HG02642 (cell line): ENCODE measurements at regions not wholly inside any gene's neighbourhood (a gene's known extent, or its start where the extent isn't known, plus 50 kb on each side); places are given as distances from the start of the nearest gene placed in this dataset.
"Not testable (repeated sequence)": the region's sequence is repeated elsewhere in the genome, so short reads cannot be mapped to it uniquely, and the experiment has no call there.

Experiments used
- ATAC-seq: cut with Tn5 transposase; IDR thresholded peaks from one replicate; pipeline ENCODE4 v1.9.1; 2021; ENCODE audit warnings: mild to moderate bottlenecking; ENCODE audit not compliant: unreplicated experiment, poor library complexity

DNA sequence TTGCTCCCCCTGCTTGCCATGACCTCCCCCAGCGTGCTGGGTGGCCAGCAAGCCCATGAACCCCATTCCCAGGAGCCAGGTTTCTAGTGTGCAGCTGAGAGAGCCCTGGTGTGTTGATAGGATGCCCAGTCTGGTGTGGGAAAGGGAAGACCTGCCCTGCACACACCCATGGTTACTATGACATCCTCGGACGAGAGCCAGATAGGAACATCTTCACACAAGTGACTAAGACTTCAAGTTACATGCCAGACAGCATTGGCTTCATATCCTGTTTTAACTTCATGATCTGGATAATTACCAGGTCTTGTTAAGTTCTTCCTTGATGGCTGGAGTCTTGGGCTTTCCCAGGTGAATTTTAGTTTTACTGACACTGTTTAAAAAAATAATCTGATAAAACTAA, 196.6 kb upstream of the EGLN3 start:
- ATAC-seq, result no peak

- not testable (repeated sequence) for ATAC-seq
These were observed 189.3 kb upstream of the EGLN3 start for GRCh38 chr14:34140127-34140526.

DNA sequence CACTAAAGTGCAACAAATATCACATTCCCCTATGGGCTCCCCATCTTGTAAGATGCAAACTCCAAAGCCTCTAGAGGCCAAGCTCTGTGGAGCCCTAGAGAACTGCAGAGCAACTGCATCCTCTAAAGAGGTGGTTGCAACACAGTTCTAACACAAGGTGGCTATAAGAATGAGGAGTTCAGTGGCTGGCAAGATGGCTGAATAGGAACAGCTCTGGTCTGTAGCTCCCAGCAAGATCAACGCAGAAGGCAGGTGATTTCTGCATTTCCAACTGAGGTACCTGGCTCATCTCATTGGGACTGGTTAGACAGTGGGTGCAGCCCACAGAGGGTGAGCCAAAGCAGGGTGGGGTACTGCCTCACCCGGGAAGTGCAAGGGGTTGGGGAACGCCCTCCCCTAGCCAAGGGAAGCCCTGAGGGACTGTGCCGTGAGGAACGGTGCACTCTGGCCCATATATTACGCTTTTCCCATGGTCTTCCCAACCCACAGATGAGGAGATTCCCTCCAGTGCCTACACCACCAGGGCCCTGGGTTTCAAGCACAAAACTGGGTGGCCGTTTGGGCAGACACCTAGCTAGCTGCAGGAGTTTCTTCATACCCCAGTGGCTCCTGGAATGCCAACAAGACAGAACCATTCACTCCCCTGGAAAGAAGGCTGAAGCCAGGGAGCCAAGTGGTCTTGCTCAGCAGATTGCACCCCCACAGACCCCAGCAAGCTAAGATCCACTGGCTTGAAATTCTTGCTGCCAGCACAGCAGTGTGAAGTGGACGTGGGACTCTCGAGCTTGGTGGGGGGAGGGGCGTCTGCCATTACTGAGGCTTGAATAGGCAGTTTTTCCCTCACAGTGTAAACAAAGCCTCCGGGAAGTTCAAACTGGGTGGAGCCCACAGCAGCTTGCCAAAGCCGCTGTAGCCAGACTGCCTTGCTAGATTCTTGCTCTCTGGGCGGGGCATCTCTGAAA, 188.6 kb upstream of the EGLN3 start:
- not testable (repeated sequence) for ATAC-seq

GRCh38 chr14:34138175-34138574, 187.3 kb upstream of the EGLN3 start:
- ATAC-seq, result no peak

DNA sequence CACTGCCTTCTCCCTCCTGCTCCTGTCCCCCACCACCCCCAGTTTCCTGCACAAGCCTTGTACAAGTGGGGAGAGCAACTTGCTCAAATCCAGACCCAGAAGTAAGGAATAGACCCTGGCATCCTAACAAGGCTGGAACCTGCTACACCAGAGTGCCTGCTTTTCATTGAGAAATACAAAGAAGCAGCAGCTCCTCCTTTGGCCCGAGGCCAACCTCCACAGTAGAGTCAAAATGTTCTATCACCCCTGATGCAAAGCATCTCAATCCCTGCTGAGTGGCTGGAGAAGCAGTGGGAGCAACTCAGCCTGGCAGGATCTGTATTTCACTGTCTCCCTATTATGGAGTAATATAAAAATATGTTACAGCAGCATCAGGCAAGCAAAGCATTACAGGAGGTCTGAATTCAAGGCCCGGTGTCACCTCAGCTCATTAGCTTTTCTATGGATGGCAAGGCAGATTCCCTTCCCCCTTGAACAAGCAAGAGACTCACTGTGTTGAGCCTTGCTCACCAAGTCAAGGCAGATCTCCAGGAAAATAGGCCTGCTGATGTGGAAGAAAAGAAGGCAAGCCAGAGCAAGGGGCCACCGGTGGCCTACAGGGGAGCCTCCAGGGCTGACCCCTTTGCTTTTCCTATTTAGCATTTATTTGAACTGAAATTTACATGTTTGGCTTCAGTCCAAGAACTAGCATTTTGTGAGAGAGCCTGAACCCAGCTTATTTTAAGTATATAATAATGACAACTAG, 186.3 kb upstream of the EGLN3 start:
- no peak for ATAC-seq

DNA sequence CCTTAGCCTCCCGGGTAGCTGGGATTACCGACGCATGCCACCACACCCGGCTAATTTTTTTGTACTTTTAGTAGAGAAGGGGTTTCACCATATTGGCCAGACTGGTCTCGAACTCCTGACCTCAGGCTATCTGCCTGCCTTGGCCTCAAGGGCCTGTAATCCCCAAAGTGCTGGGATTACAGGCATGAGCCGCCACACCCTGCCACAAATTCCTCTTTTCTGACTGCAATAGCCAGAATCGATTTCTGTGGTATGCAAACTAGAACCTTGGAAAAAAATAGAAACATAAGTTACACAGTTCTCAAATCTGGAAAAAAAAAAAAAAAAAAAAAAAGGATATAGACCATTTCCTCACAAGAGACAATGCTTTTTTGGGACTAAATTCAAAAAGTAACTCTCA, 184.6 kb upstream of the EGLN3 start:
- ATAC-seq, result no peak

DNA sequence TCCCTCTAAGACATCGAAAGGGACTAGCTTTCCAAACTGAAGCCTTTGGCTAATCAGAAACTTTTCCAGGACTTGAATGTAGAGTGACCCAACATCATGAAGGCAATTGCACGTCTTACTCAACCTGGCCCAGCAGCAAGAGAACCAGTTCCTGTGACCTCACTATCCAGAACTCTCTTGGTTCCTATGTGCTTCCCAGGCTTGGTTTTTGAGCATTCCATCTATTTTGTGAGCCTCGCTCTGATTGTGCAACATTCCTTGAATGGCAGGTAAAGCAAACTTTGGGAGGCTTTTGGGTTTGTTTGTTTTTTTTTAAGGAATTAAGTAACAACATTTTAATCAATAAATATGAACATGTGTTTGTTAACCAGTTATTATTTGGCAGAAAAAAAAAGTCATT, 183.6 kb upstream of the EGLN3 start:
- ATAC-seq, result no peak

- ATAC-seq, result no peak
These were observed 179.2 kb upstream of the EGLN3 start for GRCh38 chr14:34129927-34130552.

GRCh38 chr14:34128665-34129064, 177.8 kb upstream of the EGLN3 start:
- ATAC-seq, result no peak

GRCh38 chr14:34126586-34126985, 175.7 kb upstream of the EGLN3 start:
- no peak for ATAC-seq

- ATAC-seq, result no peak
These were observed 173.7 kb upstream of the EGLN3 start for GRCh38 chr14:34124585-34124984.

DNA sequence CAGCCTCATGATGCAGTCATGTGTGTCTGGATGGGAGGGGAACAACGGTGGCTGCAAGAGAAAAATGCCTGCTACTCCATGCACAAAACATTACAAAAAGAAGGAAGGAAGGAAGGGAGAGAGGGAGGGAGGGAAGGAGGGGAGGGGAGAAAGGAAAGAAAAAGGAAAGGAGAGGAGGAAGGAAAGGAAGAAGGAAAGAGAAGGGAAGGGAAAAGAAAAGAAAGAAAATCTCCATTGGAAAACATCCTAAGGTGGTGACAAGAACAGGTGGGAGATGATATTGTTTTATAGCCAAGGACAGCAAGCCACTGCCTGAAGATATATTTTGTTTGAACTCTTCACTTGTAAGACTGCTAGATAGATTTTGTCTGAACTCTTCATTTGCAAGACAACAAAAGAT, 171.8 kb upstream of the EGLN3 start:
- no peak for ATAC-seq

DNA sequence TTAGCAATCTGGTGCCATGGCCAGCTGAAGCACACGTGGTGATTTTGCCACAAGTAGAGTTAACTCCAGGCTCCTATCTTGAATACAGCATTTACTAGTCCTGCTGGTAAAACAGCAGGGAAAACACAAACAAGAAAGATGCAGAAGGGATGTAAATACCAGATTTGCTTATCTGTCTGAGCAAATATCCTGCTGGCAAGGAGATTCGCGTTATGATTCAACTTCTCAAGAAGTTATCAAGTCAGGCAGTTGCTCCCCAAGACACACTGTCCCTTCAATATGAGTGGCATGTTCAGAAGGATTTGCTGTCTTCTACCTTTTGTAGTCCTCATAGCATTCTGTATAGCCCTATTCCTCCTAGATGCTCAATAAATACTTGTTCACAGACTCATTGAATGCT, 171.2 kb upstream of the EGLN3 start:
- ATAC-seq, result no peak

- ATAC-seq, result no peak
These were observed 169.5 kb upstream of the EGLN3 start for GRCh38 chr14:34120185-34120977.

DNA sequence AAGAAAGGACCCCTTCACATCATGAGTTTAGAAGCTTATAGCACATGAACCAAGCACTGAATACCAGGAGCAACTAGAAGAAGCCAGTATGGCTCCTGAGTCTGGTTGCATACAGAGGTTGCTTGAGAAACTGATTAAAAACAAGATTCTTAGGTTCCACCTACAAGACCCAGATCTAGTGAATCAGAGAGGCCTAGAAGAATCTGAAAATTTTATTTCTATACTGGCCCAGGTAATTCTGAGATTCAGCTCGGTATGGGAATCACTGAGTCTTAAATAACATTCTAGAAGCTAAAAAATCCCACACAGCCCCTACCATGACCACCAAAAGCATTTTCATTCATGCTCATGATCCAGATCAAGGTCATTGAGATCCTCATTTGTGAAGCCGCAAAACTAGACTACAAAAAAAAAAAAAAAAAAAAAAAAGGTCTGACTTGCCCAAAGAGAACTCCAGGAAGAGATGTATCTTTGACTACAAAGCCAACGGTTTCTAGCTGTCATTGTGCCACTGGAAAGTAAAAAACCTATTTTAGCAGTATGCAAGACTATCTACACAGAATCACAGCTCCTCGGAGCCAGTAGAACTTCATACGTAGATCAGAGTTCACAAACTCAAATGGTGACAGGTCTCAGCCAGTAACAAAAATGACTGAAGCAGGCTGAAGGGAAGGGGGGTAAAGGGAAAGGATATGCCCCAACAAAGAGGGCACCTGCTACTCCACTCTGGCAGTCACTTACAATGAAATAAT, 168.4 kb upstream of the EGLN3 start:
- ATAC-seq, result no peak

DNA sequence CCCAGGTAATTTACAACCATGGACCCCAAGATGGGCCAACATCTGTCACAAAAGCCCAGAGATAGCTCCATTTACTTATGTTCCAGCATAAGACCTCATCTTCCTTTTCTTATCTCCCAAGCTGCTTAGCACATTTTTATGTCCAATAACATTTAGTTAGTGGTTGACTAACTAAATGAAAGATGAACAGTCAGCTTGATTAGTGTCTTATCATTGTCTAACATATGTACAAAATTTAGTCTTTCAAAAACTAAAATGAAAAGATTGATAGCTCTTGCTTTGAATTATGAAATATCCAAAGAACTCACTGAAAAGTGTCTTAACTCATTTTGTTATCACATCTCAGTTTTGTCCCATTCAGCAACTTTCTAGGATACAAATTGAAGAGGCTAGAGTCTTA, 163.1 kb upstream of the EGLN3 start:
- no peak for ATAC-seq

DNA sequence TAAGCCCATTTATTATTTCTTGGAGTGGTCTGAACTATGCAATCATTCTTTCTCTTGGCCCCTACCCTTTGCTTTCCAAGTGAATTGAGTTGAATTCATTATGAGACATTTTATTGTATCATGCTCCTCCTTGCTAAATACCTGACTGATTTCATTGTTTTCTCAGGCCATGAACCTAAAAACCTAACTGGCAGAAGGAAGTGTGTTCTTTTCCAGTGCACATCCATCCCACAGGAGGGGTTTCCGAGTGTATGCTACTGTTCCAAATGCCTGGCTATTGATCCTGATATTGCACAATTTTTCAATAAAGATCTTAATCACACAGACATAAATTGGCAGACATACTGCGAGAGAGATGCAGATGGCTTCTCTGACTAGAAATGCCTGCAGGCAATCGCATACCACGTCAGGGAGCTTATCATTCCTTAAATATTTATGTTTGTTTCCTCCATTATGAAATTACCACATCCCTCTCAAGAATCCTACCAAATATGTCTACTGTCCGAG, 162.2 kb upstream of the EGLN3 start:
- no peak for ATAC-seq

- ATAC-seq, result no peak
These were observed 161.1 kb upstream of the EGLN3 start for GRCh38 chr14:34111953-34112352.

- ATAC-seq, result no peak
These were observed 160.6 kb upstream of the EGLN3 start for GRCh38 chr14:34111505-34111904.
